Endothelial cell of umbilical vein (primary cell): ENCODE measurements at regions not wholly inside any gene's neighbourhood (a gene's known extent, or its start where the extent isn't known, plus 50 kb on each side); places are given as distances from the start of the nearest gene placed in this dataset. TPM values are rescaled to one million over a fixed set of nuclear protein-coding genes. Genes with fewer than 3 reads are reported as not detected.
A peak's percentile ranks its signal among the peaks of the same experiment; 100 is the strongest.
"Not testable (repeated sequence)": the region's sequence is repeated elsewhere in the genome, so short reads cannot be mapped to it uniquely, and the experiment has no call there.

Experiments
- BruUV-seq: library from RNA; stranded (reverse); fragments of 400-500 nt; replicated peaks from 2 replicates; lab custom pipeline; 2021; lab: Mats Ljungman, UMichigan
- CTCF ChIA-PET: fragments of 300-600, 350-600 bp; sonication (Branson Sonifier 250); formaldehyde crosslinking; loops from one replicate; lab custom pipeline; 2021; ENCODE audit warnings: antibody characterized with exemption, inconsistent platforms; lab: Charles Lee
- POLR2A ChIA-PET: fragments of 300-600, 350-600 bp; sonication (Branson Sonifier 250); formaldehyde crosslinking; loops from one replicate; lab custom pipeline; 2021; ENCODE audit warnings: antibody characterized with exemption, inconsistent platforms; lab: Charles Lee
- DNase-seq: peaks from one replicate; pipeline ENCODE4 v3.0.0-alpha.2; 2011; ENCODE audit warnings: low read depth, low spot score
- FAIRE-seq: peaks from 2 replicates; lab custom pipeline; 2011; peaks lifted over from hg19 to GRCh38; lab: Jason Lieb, UNC
- H2AFZ ChIP-seq: 2 replicates; pipeline ENCODE4 v1.6.0; 2012; ENCODE audit warnings: low read depth, low read length, control low read depth, inconsistent platforms
- H3K27ac ChIP-seq: 2 replicates; pipeline ENCODE4 v1.5.1; 2011; ENCODE audit warnings: low read depth, mild to moderate bottlenecking, control low read depth, low read length, moderate library complexity; ENCODE audit not compliant: insufficient read depth
- H3K27me3 ChIP-seq, 2 experiments: 2 replicates each; pipeline versions ENCODE4 v1.6.0 to v1.6.1; 2011; ENCODE audit warnings: low read length in 2 of 2, mixed read lengths in 1 of 2; ENCODE audit not compliant: control insufficient read depth in 2 of 2, insufficient read depth in 2 of 2
- H3K36me3 ChIP-seq, 2 experiments: 2 replicates in 1 of 2; 3 replicates in 1 of 2; pipeline ENCODE4 v1.5.1; 2011; ENCODE audit warnings: low read length in 2 of 2, mild to moderate bottlenecking in 1 of 2, moderate library complexity in 1 of 2; ENCODE audit not compliant: control insufficient read depth in 2 of 2, insufficient read depth in 2 of 2; ENCODE audit errors: extremely low read depth in 1 of 2
- H3K4me1 ChIP-seq: 3 replicates; pipeline ENCODE4 v1.5.1; 2011; ENCODE audit warnings: mild to moderate bottlenecking, low read length; ENCODE audit not compliant: control insufficient read depth, insufficient read depth; ENCODE audit errors: extremely low read depth
- H3K4me2 ChIP-seq: 2 replicates; pipeline ENCODE4 v1.6.1; 2011; ENCODE audit warnings: low read length, control low read depth, mixed read lengths; ENCODE audit not compliant: insufficient read depth
- H3K4me3 ChIP-seq, 3 experiments: fragments of 200-600 bp in 1 of 3; sonication (generic), shearing (Covaris generic) in 1 of 3; replicated peaks in 1 of 3; 2 replicates each; pipeline ENCODE4 v1.5.1; 2011 to 2016; ENCODE audit warnings: control low read depth in 3 of 3, low read length in 3 of 3, mild to moderate bottlenecking in 2 of 3, inconsistent platforms in 1 of 3, low read depth in 1 of 3, moderate library complexity in 1 of 3; ENCODE audit not compliant: insufficient read depth in 1 of 3
- H3K79me2 ChIP-seq: 2 replicates; pipeline ENCODE4 v1.6.0; 2012; ENCODE audit warnings: low read length, inconsistent platforms; ENCODE audit not compliant: control insufficient read depth, insufficient read depth
- H3K9ac ChIP-seq: replicated peaks from 2 replicates; pipeline ENCODE3; 2011; ENCODE audit warnings: low read length, control low read depth; ENCODE audit not compliant: insufficient read depth; ENCODE audit errors: extremely low read depth
- H3K9me1 ChIP-seq: replicated peaks from 3 replicates; pipeline ENCODE4 v1.6.0; 2011; ENCODE audit warnings: mild to moderate bottlenecking, low read length; ENCODE audit not compliant: control insufficient read depth, insufficient read depth; ENCODE audit errors: extremely low read depth
- H3K9me3 ChIP-seq: replicated peaks from 2 replicates; pipeline ENCODE4 v1.5.1; 2012; ENCODE audit warnings: low read length, inconsistent platforms; ENCODE audit not compliant: control insufficient read depth, insufficient read depth
- H4K20me1 ChIP-seq: replicated peaks from 2 replicates; pipeline ENCODE3; 2011; ENCODE audit warnings: mild to moderate bottlenecking, low read length; ENCODE audit not compliant: control insufficient read depth, insufficient read depth; ENCODE audit errors: extremely low read depth
- dilution Hi-C: fragments of 300-500 bp; cut with MboI; formaldehyde crosslinking; loops from one replicate; pipeline ENCODE4 v1.15.0; 2019; ENCODE audit warnings: low sequenced_read_pairs; ENCODE audit not compliant: extremely low pct_ligation_motif_present
- intact Hi-C: fragments of 100-400 bp; cut with micrococcal nuclease; formaldehyde crosslinking; loops from one replicate; pipeline ENCODE4 v1.10.0; 2022
- small RNA-seq: library from RNA; depleted of rRNA; stranded (forward); fragments of <200 nt; gene quantifications from one replicate; pipeline ENCODE3, GENCODE V24; 2012; ENCODE audit warnings: low replicate concordance, low read depth; ENCODE audit not compliant: insufficient read depth, insufficient read length

DNA sequence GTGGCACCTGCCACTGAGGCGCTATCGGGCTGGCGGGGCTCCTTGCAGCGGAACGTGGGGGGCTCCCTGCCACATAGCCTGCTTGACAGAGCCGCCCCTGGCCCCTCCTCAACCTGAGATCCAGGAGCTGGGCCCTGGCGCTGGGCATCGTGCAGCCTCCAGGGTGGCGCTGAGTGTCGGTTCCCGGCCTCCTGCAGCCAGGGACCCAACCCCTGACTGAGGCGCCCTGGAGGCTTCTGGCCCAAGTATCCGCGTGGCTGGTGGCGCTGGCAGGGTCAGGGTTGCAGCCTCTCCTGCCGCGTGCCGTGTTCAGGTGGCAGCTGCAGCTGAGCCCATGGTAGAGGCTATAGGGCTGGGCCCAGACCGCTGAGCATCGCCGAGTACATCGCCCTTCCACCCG is 582.6 kb downstream of the ANKRD30B start:
- dilution Hi-C loops, H3K36me3 ChIP-seq, BruUV-seq, H3K79me2 ChIP-seq, H4K20me1 ChIP-seq, CTCF ChIA-PET, H3K27me3 ChIP-seq, H3K9me1 ChIP-seq, FAIRE-seq, intact Hi-C loops, H2AFZ ChIP-seq, H3K4me3 ChIP-seq, H3K4me2 ChIP-seq, DNase-seq, H3K27ac ChIP-seq, H3K4me1 ChIP-seq, H3K9ac ChIP-seq, H3K9me3 ChIP-seq, POLR2A ChIA-PET: not testable (repeated sequence)

DNA sequence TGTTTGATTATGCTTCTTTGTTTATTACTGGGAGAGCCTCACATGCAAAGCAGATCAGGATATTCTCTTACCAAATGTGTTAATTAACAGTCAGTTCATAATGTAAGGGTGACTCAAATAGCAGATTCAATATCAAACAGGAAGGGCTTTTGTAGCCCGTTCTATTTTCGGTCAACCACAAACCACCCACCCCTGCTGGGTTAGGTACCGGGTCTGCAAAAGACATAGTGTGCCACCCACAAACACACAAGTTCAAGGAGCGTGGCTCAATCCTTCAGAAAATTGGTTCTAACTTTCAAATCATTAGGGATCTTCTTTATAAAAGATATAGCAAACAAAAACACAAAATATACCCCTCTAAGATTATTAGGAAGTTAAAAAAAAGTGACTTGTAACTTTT is 627.7 kb downstream of the ANKRD30B start:
- H3K4me3 ChIP-seq, BruUV-seq, H3K4me2 ChIP-seq, H4K20me1 ChIP-seq, CTCF ChIA-PET, H3K36me3 ChIP-seq, H3K27me3 ChIP-seq, H2AFZ ChIP-seq, H3K79me2 ChIP-seq, intact Hi-C loops, H3K9me1 ChIP-seq, POLR2A ChIA-PET, FAIRE-seq, H3K9me3 ChIP-seq, H3K9ac ChIP-seq, DNase-seq, H3K4me1 ChIP-seq, dilution Hi-C loops, H3K27ac ChIP-seq: not testable (repeated sequence)

DNA sequence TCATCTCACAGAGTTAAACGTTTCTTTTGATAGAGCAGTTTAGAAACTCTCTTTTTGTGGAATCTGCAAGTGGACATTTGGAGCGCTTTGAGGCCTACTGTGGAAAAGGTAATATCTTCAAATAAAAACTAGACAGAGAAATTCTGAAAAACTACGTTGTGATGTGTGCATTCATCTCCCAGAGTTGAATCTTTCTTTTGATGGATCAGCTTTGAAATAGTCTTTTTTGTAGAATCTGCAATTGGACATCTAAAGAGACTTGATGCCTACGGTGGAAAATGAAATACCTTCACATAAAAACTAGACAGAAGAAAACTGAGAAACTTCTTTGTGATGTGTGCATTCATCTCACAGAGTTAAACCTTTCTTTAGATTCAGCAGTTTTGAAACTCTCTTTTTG is 659.9 kb downstream of the ANKRD30B start:
- H3K27me3 ChIP-seq, dilution Hi-C loops, H3K4me1 ChIP-seq, H3K36me3 ChIP-seq, H4K20me1 ChIP-seq, H3K9me1 ChIP-seq, H3K4me2 ChIP-seq, FAIRE-seq, H2AFZ ChIP-seq, H3K79me2 ChIP-seq, BruUV-seq, intact Hi-C loops, CTCF ChIA-PET, H3K4me3 ChIP-seq, POLR2A ChIA-PET, H3K9me3 ChIP-seq, H3K9ac ChIP-seq, H3K27ac ChIP-seq: not testable (repeated sequence)
- DNase-seq: peak; percentile 31

Small RNA genes in the stretch of these regions (small RNA-seq; reads per million reads assigned to genes)
- not detected for gene RNU6-721P
